ENCODE measurements at regions not wholly inside any gene's neighbourhood (a gene's known extent, or its start where the extent isn't known, plus 50 kb on each side); places are given as distances from the start of the nearest gene placed in this dataset.

DNA sequence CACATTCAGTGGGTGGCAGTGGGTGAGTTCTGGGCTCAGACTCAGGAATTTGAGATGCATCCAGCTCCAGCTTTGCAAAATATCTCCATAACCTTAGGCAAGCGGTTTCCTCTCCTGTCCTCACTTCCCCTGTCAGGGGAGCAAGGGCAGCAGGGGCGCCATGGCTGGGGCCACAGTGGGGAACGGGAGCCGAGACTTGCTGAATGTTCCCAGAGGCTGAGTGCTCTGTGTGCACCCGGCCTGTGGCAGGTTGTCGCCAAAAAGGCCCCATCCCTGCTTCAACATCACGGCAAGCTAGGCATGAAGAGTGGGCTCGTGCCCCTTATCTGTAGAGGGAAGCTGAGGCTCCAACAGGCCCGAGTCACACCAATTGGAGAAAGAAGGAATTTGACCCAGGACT is 268.8 kb downstream of the NSG2 start:
- no peaks in the 10 kb centered on the region for H3K9me3 ChIP-seq (ENCODE audit: control insufficient read depth in 4 of 4, low read length in 3 of 4)
- TF ChIP-seq SP1 (IDR thresholded peaks at IDR 0.05) (no peak), FOXA1 (IDR thresholded peaks at IDR 0.05) (no peak), EGR1 (IDR thresholded peaks at IDR 0.05; ENCODE audit: low read depth in 2 of 2) (no peak), RXRA (IDR thresholded peaks at IDR 0.05) (no peak), FOXA2 (IDR thresholded peaks at IDR 0.05) (no peak), RAD21 (IDR thresholded peaks at IDR 0.05) (no peak), NR2F2 (IDR thresholded peaks at IDR 0.05) (no peak)
- no peak overlapping the region for H3K27ac ChIP-seq (ENCODE audit: low read depth in 1 of 2, low read length in 2 of 2)
- peaks cover 0 to 3% (median 0%) of the 10 kb centered on the region in 4 donors for H3K4me1 ChIP-seq (ENCODE audit: control insufficient read depth in 4 of 4, insufficient read depth in 4 of 4, low read length in 3 of 4)
- no peak for DNase-seq (ENCODE audit: low spot score)
- H3K4me3 ChIP-seq (ENCODE audit: low read depth in 1 of 3, low read length in 3 of 3), result no peak overlapping the region
- WGBS, result 74% methylated on average over 9 of the region's 9 CpGs
- H3K27me3 ChIP-seq (ENCODE audit: control insufficient read depth in 4 of 4, insufficient read depth in 4 of 4, low read length in 3 of 4), result no peaks in the 10 kb centered on the region
- H3K9ac ChIP-seq (ENCODE audit: low read depth in 1 of 2, low read length in 2 of 2), result no peak overlapping the region
- H3K36me3 ChIP-seq (ENCODE audit: control insufficient read depth in 4 of 4, insufficient read depth in 3 of 4, low read depth in 1 of 4, low read length in 3 of 4), result no peaks in the 10 kb centered on the region

GRCh38 chr5:174315471-174315870 is 270.0 kb downstream of the NSG2 start:
- Histone ChIP-seq H3K9ac (ENCODE audit: low read depth in 1 of 2, low read length in 2 of 2) (no peak overlapping the region), H3K9me3 (ENCODE audit: control insufficient read depth in 4 of 4, low read length in 3 of 4) (no peaks in the 10 kb centered on the region), H3K4me1 (ENCODE audit: control insufficient read depth in 4 of 4, insufficient read depth in 4 of 4, low read length in 3 of 4) (peaks cover 0 to 3% (median 0%) of the 10 kb centered on the region in 4 donors), H3K27me3 (ENCODE audit: control insufficient read depth in 4 of 4, insufficient read depth in 4 of 4, low read length in 3 of 4) (no peaks in the 10 kb centered on the region), H3K27ac (ENCODE audit: low read depth in 1 of 2, low read length in 2 of 2) (no peak overlapping the region), H3K4me3 (ENCODE audit: low read depth in 1 of 3, low read length in 3 of 3) (no peak overlapping the region), H3K36me3 (ENCODE audit: control insufficient read depth in 4 of 4, insufficient read depth in 3 of 4, low read depth in 1 of 4, low read length in 3 of 4) (no peaks in the 10 kb centered on the region)
- no peak for DNase-seq (ENCODE audit: low spot score)
- TF ChIP-seq, protein P1, sequence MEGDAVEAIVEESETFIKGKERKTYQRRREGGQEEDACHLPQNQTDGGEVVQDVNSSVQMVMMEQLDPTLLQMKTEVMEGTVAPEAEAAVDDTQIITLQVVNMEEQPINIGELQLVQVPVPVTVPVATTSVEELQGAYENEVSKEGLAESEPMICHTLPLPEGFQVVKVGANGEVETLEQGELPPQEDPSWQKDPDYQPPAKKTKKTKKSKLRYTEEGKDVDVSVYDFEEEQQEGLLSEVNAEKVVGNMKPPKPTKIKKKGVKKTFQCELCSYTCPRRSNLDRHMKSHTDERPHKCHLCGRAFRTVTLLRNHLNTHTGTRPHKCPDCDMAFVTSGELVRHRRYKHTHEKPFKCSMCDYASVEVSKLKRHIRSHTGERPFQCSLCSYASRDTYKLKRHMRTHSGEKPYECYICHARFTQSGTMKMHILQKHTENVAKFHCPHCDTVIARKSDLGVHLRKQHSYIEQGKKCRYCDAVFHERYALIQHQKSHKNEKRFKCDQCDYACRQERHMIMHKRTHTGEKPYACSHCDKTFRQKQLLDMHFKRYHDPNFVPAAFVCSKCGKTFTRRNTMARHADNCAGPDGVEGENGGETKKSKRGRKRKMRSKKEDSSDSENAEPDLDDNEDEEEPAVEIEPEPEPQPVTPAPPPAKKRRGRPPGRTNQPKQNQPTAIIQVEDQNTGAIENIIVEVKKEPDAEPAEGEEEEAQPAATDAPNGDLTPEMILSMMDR (IDR thresholded peaks at IDR 0.05; ENCODE audit: low read depth, low read length, missing input control), result no peak
- TF ChIP-seq FOXA1 (IDR thresholded peaks at IDR 0.05), result no peak
- TF ChIP-seq FOXA2 (IDR thresholded peaks at IDR 0.05), result no peak
- no peak for TF ChIP-seq YY1 (IDR thresholded peaks at IDR 0.05)
- no peak for TF ChIP-seq EGR1 (IDR thresholded peaks at IDR 0.05; ENCODE audit: low read depth in 2 of 2)
- TF ChIP-seq, protein P2, sequence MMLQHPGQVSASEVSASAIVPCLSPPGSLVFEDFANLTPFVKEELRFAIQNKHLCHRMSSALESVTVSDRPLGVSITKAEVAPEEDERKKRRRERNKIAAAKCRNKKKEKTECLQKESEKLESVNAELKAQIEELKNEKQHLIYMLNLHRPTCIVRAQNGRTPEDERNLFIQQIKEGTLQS (IDR thresholded peaks at IDR 0.05), result no peak
- TF ChIP-seq, protein P3, sequence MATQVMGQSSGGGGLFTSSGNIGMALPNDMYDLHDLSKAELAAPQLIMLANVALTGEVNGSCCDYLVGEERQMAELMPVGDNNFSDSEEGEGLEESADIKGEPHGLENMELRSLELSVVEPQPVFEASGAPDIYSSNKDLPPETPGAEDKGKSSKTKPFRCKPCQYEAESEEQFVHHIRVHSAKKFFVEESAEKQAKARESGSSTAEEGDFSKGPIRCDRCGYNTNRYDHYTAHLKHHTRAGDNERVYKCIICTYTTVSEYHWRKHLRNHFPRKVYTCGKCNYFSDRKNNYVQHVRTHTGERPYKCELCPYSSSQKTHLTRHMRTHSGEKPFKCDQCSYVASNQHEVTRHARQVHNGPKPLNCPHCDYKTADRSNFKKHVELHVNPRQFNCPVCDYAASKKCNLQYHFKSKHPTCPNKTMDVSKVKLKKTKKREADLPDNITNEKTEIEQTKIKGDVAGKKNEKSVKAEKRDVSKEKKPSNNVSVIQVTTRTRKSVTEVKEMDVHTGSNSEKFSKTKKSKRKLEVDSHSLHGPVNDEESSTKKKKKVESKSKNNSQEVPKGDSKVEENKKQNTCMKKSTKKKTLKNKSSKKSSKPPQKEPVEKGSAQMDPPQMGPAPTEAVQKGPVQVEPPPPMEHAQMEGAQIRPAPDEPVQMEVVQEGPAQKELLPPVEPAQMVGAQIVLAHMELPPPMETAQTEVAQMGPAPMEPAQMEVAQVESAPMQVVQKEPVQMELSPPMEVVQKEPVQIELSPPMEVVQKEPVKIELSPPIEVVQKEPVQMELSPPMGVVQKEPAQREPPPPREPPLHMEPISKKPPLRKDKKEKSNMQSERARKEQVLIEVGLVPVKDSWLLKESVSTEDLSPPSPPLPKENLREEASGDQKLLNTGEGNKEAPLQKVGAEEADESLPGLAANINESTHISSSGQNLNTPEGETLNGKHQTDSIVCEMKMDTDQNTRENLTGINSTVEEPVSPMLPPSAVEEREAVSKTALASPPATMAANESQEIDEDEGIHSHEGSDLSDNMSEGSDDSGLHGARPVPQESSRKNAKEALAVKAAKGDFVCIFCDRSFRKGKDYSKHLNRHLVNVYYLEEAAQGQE (IDR thresholded peaks at IDR 0.05), result no peak
- TF ChIP-seq JUND (IDR thresholded peaks at IDR 0.05), result no peak
- TF ChIP-seq GABPA (IDR thresholded peaks at IDR 0.05 in 1 of 2, conservative IDR thresholded peaks at IDR 0.05 in 1 of 2), result no peak
- no peak for TF ChIP-seq HNF4G (IDR thresholded peaks at IDR 0.05)
- TF ChIP-seq SP1 (IDR thresholded peaks at IDR 0.05), result no peak
- TF ChIP-seq ZBTB33 (IDR thresholded peaks at IDR 0.05), result no peak
- no peak for TF ChIP-seq RAD21 (IDR thresholded peaks at IDR 0.05)
- no peak for TF ChIP-seq RXRA (IDR thresholded peaks at IDR 0.05)
- TF ChIP-seq HNF4A (conservative IDR thresholded peaks at IDR 0.05), result no peak
- 69% methylated on average over 5 of the region's 5 CpGs for WGBS
